ENCODE measurements at regions not wholly inside any gene's neighbourhood (a gene's known extent, or its start where the extent isn't known, plus 50 kb on each side); places are given as distances from the start of the nearest gene placed in this dataset.

- TF ChIP-seq POLR2A (IDR thresholded peaks at IDR 0.05) (no peak), CTCF (IDR thresholded peaks at IDR 0.05) (no peak)
These were observed 314.5 kb upstream of the HS3ST1 start for GRCh38 chr4:11743236-11743635.
